GM12874 (cell line): ENCODE measurements at regions not wholly inside any gene's neighbourhood (a gene's known extent, or its start where the extent isn't known, plus 50 kb on each side); places are given as distances from the start of the nearest gene placed in this dataset.

Source experiments
- CTCF ChIP-seq: IDR thresholded peaks from 2 replicates; pipeline ENCODE4 v1.5.1; 2011; ENCODE audit warnings: low read depth, mild to moderate bottlenecking, control low read depth, low read length, moderate library complexity; ENCODE audit not compliant: insufficient read depth

GRCh38 chr14:55766071-55766470 is 186.1 kb downstream of the KTN1 start:
- TF ChIP-seq CTCF = no peak

GRCh38 chr14:55767286-55767685 is 187.3 kb downstream of the KTN1 start:
- TF ChIP-seq CTCF = no peak

GRCh38 chr14:55769877-55770276 is 189.9 kb downstream of the KTN1 start:
- no peak for TF ChIP-seq CTCF

- no peak for TF ChIP-seq CTCF
Observed at GRCh38 chr14:55771242-55771981, 191.4 kb downstream of the KTN1 start.

- no peak for TF ChIP-seq CTCF
Observed at GRCh38 chr14:55772486-55772885, 192.5 kb downstream of the KTN1 start.

GRCh38 chr14:55773312-55773711 is 193.3 kb downstream of the KTN1 start:
- TF ChIP-seq CTCF = no peak

- no peak for TF ChIP-seq CTCF
Observed at GRCh38 chr14:55773984-55774545, 194.1 kb downstream of the KTN1 start.
